ENCODE measurements at regions not wholly inside any gene's neighbourhood (a gene's known extent, or its start where the extent isn't known, plus 50 kb on each side); places are given as distances from the start of the nearest gene placed in this dataset.

DNA sequence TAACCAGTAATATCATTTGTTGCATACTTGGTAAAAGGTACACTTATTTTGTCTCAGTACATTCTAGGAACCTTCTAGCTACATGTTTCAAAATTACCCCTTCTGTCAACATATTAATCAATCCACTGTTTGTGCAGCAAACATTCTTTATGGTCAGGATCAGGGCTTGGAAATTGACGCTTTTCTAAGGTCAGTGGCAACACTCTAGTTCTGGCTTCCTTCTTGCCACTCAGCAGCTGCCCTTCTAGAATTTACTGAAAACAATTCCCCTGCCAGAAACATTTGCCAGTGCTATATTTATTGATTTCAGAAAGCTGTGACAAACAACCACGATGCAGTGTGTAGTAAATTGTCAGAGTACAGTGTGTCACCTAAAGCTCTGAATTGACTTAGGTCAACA lies 84.7 kb upstream of the FBXL4 start:
- no peak for TF ChIP-seq ZNF384 (IDR thresholded peaks at IDR 0.05)
- no peak for TF ChIP-seq FOXA1 (IDR thresholded peaks at IDR 0.05)
